ELF-1 (cell line): ENCODE measurements at regions not wholly inside any gene's neighbourhood (a gene's known extent, or its start where the extent isn't known, plus 50 kb on each side); places are given as distances from the start of the nearest gene placed in this dataset.

Experiments used
- DNase-seq: peaks from one replicate; pipeline ENCODE4 v3.0.0-alpha.2; 2016; ENCODE audit warnings: low read depth, low spot score

DNA sequence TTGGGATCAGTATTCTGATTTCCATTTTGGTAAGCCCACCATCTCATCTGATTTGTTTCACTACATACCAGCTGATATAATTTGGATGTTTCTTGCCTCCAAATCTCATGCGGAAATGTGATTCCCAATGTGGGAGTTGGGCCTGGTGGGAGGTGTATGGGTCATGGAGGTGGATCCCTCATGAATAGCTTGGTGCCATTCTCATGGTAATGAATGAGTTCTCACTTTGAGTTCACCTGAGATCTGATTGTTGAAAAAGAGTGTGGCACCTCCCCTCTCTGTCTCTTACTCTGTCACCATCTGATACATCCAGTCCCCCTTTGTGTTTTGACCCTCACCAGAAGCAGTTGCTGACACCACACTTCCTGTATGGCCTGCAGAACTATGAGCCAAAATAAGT is 347.3 kb downstream of the ARL4A start:
- peak; percentile 14 for DNase-seq

GRCh38 chr7:13035233-13035632 is 347.8 kb downstream of the ARL4A start:
- no peak for DNase-seq

DNA sequence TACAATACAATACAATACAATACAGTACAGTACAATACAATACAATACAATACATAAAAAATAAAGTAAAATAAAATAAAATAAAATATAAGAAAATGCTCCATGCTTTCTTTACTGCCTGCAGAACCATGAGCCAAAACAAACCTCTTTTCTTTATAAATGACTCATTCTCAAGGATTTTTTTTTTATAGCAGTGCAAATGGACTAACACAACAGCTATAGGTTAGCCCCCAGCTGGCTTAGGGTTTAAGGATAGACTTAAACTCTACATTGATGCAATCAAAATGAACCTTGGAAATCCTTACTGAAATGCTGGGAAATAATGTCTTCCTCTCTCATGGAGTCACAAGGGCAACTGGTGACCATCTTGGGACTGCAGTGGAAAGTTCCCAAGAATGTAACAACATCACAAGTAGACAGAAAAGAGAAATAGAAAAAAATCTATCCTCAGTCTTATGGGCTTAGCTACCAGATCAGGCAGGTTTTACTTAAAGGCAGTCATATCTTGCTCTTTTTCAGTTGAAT is 348.9 kb downstream of the ARL4A start:
- DNase-seq = no peak

DNA sequence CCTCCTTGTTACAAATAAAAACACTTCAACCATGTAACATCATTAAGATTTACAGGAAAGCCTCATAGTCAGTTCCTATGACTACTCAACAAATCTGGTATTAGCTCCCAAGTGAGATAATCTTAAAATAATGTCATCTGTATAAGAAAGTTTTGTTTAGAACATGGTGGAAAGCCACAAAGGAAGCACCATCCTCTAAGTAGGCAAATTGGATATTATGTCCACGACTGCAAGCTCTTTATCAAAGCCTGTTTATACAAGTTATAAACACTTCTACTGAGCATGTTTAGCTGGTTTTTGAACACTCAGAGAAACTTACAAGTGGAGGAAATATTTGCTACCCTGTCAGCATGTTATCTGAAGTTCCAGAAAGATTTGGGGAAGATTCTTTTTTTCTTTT is 349.8 kb downstream of the ARL4A start:
- DNase-seq = no peak

DNA sequence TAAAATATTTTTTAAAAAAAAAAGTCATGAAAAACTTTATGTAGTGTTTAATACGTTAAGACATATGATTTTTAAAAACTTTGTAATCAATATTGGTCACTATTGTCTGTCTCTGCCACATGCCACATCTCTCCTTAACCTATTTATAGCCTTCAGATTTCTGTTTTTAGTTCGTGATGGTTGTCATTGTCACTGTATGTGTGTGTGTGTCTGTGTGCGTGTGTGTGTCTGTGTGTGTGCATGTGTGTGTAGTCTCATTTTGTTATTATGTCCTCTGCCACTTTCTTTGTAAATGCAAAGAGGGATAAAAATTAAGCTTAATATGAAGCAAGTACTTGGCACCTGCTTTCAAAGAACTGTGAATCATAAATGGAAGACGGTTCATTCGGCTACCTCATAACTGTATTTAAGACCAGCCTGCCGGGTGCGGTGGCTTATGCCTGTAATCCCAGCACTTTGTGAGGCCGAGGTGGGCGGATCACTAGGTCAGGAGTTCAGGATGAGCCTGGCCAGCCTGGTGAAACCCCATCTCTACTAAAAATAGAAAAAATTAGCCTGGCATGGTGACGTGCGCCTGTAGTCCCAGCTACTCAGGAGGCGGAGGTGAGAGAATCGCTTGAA is 354.0 kb downstream of the ARL4A start:
- DNase-seq = no peak

- DNase-seq = no peak
Measured at GRCh38 chr7:13042605-13043236, 355.3 kb downstream of the ARL4A start.

GRCh38 chr7:13044309-13044708 is 356.9 kb downstream of the ARL4A start:
- DNase-seq = no peak

GRCh38 chr7:13047061-13047460 is 359.6 kb downstream of the ARL4A start:
- no peak for DNase-seq

- DNase-seq = no peak
Measured at GRCh38 chr7:13049946-13050345, 362.5 kb downstream of the ARL4A start.

DNA sequence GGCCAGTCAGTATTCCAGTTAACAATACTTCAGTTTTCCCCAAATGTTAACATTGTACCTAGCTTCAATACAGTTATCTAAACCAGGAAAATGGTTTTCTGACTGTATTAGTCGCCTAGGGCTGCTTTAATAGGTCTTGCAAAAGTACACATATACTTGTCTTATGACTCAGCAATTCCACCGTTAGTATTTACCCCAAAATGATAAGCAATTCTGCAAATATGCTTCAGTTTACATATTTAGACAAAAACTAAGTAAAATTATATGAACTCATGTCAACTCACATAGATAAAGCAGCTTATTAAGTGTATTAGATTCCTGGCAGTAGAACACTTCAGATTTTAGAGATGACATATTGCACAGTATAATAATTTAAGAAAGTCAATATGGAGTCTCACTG is 363.3 kb downstream of the ARL4A start:
- no peak for DNase-seq

DNA sequence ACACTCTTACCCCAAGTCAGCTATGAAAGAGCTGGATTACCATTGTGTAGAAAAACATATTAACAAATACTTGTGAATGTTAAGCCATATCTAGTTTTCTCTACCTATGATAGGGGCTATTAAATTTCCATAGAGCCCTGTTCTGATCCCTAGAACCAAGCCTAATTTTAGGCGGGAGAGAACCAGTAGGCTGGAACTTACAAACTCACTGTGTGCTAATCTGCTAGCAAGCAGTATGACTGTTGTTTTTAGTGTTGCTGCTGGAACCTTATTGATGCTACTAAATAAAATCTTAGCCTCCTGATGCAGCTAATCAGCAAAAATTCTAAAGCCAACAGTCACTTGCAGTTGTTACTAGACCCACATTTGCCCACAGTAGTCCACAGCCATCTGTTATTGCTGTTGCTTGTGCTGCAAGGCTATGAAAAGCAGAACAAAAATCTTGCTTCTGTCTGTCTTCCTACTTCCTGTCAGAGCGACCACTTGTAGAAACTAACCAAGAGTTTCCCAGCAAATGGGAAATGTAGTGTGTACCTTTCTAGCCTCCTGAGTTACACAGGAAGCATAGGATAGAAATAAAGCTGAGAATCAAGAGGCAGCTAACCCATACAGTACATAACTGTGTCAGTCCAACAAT is 368.4 kb downstream of the ARL4A start:
- no peak for DNase-seq

GRCh38 chr7:13057462-13058200 is 370.2 kb downstream of the ARL4A start:
- no peak for DNase-seq

DNA sequence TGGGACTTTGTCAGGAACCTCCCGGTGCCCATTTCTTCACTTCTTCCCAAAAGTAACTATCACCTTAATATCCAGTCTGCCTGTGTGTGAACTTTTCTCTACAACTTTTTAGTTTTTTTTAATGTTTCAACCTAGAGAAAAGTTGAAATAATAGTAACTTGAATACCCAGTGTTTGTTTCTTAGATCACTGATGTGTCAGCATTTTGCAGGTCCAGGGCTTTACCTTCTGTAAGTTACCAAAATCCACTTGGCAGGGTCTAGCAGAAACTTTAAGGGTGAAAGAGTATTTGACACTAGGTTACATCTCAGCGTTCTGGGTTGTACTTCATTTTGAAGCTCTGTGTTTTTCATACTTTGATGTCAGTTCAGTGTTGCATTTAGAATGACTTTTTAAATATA is 372.7 kb downstream of the ARL4A start:
- no peak for DNase-seq

- DNase-seq = no peak
Measured at GRCh38 chr7:13061115-13061514, 373.7 kb downstream of the ARL4A start.

DNA sequence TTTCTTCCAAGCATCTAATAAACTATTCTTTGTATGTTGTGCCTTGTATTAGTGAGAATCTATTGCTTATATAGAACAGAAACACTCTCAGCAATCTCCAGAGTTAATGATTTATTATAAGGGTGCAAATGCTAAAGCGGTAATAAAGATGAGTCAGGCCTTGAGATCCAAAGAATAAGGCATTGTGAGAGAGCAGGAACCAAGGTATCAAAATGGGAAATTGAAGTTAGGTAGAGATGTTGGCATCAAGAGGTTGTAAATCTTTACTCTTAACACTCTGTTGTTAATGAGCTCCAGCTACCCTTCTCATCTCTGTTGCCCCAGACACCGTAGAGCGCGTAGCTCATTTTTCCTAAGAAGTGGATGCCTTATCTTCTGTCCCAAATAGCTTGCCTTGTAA is 375.2 kb downstream of the ARL4A start:
- DNase-seq = no peak

- peak; percentile 41 for DNase-seq
Measured at GRCh38 chr7:13067036-13067435, 379.6 kb downstream of the ARL4A start.

DNA sequence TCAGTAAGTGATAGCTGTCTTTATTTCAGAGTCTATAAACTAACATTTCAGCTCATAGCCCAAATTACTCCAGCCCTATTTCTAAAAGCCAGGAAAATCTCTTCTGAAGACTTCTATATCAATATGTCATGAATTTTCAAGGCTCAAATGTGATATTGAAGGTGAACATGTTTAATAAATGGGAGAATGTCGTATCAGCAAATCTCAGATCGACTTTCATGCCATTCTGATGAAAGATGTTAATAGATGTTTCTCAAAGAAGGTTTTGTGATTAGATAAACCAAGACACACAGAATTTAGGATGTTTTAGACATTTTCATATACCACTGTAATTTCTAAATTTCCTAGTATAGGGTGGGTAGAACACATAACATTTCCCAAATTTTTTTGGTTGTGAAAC is 380.6 kb downstream of the ARL4A start:
- no peak for DNase-seq

DNA sequence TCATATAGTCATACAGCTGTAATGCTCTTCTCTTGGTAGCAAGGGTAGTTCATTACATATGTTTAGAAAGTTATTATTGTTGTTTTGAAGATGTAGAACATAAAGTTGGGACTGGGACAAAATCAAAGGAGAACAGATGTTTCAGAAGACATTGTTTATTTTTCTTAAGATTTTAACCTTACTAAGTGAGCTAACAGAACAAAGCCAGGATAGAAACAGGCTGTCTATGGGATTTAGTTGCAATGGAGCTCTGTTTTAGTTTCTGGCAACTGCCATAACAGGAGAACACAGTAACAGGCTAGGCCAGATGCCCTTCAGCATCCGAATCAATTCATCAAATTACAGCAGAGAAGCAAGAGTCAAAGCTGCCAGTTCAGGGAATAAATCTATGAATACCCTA is 382.4 kb downstream of the ARL4A start:
- DNase-seq = no peak

GRCh38 chr7:13072014-13072413 is 384.6 kb downstream of the ARL4A start:
- DNase-seq = no peak

GRCh38 chr7:13077466-13077865 is 390.0 kb downstream of the ARL4A start:
- DNase-seq = no peak

DNA sequence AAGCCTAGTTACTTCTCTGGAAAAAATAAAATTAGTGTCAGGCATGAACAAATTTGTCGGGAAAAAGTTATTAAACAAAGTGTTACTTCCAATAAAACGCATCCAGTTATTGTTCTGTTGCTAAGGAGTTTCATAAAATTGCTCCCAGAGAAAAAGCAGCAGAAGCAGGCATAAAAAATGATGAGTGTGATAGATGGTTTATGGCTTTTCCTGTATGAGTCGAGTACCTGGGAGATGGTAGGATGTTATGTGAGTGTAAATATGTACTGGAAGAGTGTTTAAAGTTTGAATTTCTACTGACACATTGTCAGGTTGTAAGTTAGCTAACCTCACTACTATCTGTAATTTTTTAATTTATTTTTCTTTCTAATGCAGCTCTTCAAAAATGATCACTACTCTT is 390.7 kb downstream of the ARL4A start:
- DNase-seq = no peak

DNA sequence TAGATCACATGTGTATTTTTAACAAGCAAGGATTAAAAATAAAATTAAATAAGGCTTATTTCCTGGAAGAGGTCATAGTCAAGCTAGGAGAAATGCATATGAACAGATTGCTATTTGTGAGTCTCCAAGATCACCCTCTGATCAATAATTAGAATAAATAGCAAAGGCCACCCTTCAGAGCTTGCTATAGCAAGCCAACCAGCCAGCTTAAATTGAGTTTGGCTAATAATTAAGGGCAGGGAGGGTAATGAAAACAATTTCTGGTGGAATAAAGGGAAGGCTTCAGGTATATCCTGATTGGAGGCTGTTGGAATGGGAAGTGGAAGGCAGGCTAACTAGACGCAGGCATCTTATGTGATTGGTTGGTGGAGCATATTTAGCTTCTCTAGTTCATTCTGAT is 403.5 kb downstream of the ARL4A start:
- no peak for DNase-seq
